Panc1 (cell line): ENCODE measurements at regions not wholly inside any gene's neighbourhood (a gene's known extent, or its start where the extent isn't known, plus 50 kb on each side); places are given as distances from the start of the nearest gene placed in this dataset.

ENCODE experiments used
- ATAC-seq: fragments of 200-7000 bp; cut with Tn5 transposase; 2 replicates; pipeline ENCODE4 v1.9.1; 2020; ENCODE audit warnings: mild to moderate bottlenecking, moderate library complexity
- BruUV-seq: library from RNA; stranded (reverse); fragments of 400-500 nt; replicated peaks from 2 replicates; lab custom pipeline; 2021; lab: Mats Ljungman, UMichigan
- CTCF ChIA-PET: fragments of 300-600 bp; sonication (Branson Sonifier 250); formaldehyde crosslinking; loops from one replicate; lab custom pipeline; 2022; ENCODE audit warnings: antibody characterized with exemption; lab: Charles Lee
- POLR2A ChIA-PET: fragments of 300-600 bp; sonication (Branson Sonifier 250); formaldehyde crosslinking; loops from one replicate; lab custom pipeline; 2022; ENCODE audit warnings: antibody characterized with exemption; lab: Charles Lee
- DNase-seq: peaks from one replicate; pipeline ENCODE4 v3.0.0-alpha.2; 2010; ENCODE audit warnings: low read depth, low spot score
- H3K27ac ChIP-seq: 2 replicates; pipeline ENCODE4 v1.5.1; 2011; ENCODE audit warnings: mild to moderate bottlenecking, low read length, inconsistent platforms
- H3K27me3 ChIP-seq: fragments of 200-500 bp; sonication (Bioruptor generic); 2 replicates; pipeline ENCODE4 v1.6.0; 2014; ENCODE audit warnings: low read length, inconsistent platforms; ENCODE audit not compliant: control insufficient read depth, insufficient read depth
- H3K36me3 ChIP-seq: fragments of 200-500 bp; sonication (Bioruptor generic); 2 replicates; pipeline ENCODE4 v1.5.1; 2014; ENCODE audit warnings: inconsistent platforms, mild to moderate bottlenecking, low read length, moderate library complexity; ENCODE audit not compliant: control insufficient read depth, insufficient read depth
- H3K4me1 ChIP-seq: 2 replicates; pipeline ENCODE4 v1.5.1; 2011; ENCODE audit warnings: inconsistent platforms, mild to moderate bottlenecking, low read length, moderate library complexity; ENCODE audit not compliant: control insufficient read depth, insufficient read depth
- H3K4me3 ChIP-seq, 2 experiments: 2 replicates each; pipeline ENCODE4 v1.5.1; 2011 to 2012; ENCODE audit warnings: low read depth in 2 of 2, low read length in 2 of 2, mild to moderate bottlenecking in 2 of 2, inconsistent platforms in 1 of 2, moderate library complexity in 1 of 2
- H3K9me3 ChIP-seq: fragments of 200-500 bp; sonication (Bioruptor generic); 2 replicates; pipeline ENCODE4 v1.5.1; 2014; ENCODE audit warnings: low read depth, mild to moderate bottlenecking, inconsistent platforms, low read length, moderate library complexity; ENCODE audit not compliant: control insufficient read depth, insufficient read depth
- POLR2AphosphoS5 ChIP-seq: IDR thresholded peaks from 2 replicates; pipeline ENCODE4 v1.6.1; 2012; ENCODE audit warnings: mild to moderate bottlenecking, low read depth, low read length, moderate library complexity
- SIN3A ChIP-seq: IDR thresholded peaks from 2 replicates; pipeline ENCODE4 v1.6.1; 2012; ENCODE audit warnings: low read depth, mild to moderate bottlenecking, low read length, moderate library complexity, borderline replicate concordance; ENCODE audit not compliant: insufficient read depth
- TCF7L2 ChIP-seq: IDR thresholded peaks from 2 replicates; pipeline ENCODE4 v1.6.1; 2011; ENCODE audit warnings: mild to moderate bottlenecking, low read depth, low read length, inconsistent platforms
- in situ Hi-C: cut with HindIII; loops from 2 replicates; pipeline ENCODE4 v1.10.0; 2016; ENCODE audit warnings: low sequenced_read_pairs, low pct_unique_long_range_greater_than_20kb
- intact Hi-C: fragments of 100-400 bp; cut with micrococcal nuclease; formaldehyde crosslinking; loops from one replicate; pipeline ENCODE4 v1.10.0; 2022; ENCODE audit not compliant: unreplicated experiment
- TF ChIP-seq, protein P1 (sequence below): fragments of 450-650 bp; IDR thresholded peaks from 2 replicates; pipeline ENCODE4 v1.5.1; 2017; ENCODE audit warnings: mild to moderate bottlenecking
- TF ChIP-seq, protein P2 (sequence below), 2 experiments: IDR thresholded peaks; 2 replicates each; pipeline ENCODE4 v1.6.1; 2011 to 2012; ENCODE audit warnings: low read depth in 2 of 2, control low read depth in 1 of 2, low read length in 1 of 2, mild to moderate bottlenecking in 1 of 2, moderate library complexity in 1 of 2; ENCODE audit not compliant: insufficient read depth in 1 of 2

DNA sequence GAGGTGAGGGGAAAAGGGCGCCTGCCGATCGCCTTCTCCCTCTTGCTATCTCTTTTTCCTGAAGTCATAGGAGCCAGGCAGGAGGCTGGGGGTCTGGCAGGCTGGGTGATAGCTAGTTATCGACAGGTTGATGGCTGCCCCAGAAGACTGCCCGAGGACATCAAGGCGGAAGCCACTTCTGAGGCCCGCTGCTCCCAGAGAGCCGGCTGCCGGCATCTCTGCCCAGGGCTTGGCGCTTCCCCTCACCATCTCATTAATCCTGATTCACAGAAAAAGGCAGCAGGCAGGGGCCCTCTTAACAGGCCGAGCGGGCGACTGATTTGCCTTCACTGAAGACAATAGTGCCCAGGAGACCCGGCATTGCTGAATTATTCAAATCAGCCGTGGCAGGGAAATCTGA lies 124.2 kb downstream of the MIAT start:
- H3K4me1 ChIP-seq, result no peaks in the 10 kb centered on the region
- no peak for DNase-seq
- in situ Hi-C loops, result no loop called here
- no peaks in the 10 kb centered on the region for H3K27me3 ChIP-seq
- no TSS peak for BruUV-seq
- POLR2A ChIA-PET, result no interaction called here
- CTCF ChIA-PET, result no interaction called here
- H3K9me3 ChIP-seq, result no peaks in the 10 kb centered on the region
- H3K4me3 ChIP-seq, result no peak overlapping the region
- H3K27ac ChIP-seq, result no peak overlapping the region
- no peaks in the 10 kb centered on the region for H3K36me3 ChIP-seq
- no peak for TF ChIP-seq SIN3A
- TF ChIP-seq POLR2AphosphoS5, result no peak
- TF ChIP-seq, protein P1, sequence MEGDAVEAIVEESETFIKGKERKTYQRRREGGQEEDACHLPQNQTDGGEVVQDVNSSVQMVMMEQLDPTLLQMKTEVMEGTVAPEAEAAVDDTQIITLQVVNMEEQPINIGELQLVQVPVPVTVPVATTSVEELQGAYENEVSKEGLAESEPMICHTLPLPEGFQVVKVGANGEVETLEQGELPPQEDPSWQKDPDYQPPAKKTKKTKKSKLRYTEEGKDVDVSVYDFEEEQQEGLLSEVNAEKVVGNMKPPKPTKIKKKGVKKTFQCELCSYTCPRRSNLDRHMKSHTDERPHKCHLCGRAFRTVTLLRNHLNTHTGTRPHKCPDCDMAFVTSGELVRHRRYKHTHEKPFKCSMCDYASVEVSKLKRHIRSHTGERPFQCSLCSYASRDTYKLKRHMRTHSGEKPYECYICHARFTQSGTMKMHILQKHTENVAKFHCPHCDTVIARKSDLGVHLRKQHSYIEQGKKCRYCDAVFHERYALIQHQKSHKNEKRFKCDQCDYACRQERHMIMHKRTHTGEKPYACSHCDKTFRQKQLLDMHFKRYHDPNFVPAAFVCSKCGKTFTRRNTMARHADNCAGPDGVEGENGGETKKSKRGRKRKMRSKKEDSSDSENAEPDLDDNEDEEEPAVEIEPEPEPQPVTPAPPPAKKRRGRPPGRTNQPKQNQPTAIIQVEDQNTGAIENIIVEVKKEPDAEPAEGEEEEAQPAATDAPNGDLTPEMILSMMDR, result no peak
- TF ChIP-seq, protein P2, sequence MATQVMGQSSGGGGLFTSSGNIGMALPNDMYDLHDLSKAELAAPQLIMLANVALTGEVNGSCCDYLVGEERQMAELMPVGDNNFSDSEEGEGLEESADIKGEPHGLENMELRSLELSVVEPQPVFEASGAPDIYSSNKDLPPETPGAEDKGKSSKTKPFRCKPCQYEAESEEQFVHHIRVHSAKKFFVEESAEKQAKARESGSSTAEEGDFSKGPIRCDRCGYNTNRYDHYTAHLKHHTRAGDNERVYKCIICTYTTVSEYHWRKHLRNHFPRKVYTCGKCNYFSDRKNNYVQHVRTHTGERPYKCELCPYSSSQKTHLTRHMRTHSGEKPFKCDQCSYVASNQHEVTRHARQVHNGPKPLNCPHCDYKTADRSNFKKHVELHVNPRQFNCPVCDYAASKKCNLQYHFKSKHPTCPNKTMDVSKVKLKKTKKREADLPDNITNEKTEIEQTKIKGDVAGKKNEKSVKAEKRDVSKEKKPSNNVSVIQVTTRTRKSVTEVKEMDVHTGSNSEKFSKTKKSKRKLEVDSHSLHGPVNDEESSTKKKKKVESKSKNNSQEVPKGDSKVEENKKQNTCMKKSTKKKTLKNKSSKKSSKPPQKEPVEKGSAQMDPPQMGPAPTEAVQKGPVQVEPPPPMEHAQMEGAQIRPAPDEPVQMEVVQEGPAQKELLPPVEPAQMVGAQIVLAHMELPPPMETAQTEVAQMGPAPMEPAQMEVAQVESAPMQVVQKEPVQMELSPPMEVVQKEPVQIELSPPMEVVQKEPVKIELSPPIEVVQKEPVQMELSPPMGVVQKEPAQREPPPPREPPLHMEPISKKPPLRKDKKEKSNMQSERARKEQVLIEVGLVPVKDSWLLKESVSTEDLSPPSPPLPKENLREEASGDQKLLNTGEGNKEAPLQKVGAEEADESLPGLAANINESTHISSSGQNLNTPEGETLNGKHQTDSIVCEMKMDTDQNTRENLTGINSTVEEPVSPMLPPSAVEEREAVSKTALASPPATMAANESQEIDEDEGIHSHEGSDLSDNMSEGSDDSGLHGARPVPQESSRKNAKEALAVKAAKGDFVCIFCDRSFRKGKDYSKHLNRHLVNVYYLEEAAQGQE (IDR thresholded peaks at IDR 0.05; ENCODE audit: insufficient read depth in 1 of 2, low read depth in 2 of 2, low read length in 1 of 2), result no peak
- TF ChIP-seq TCF7L2, result no peak
- intact Hi-C loops, result no loop called here
- no peak for ATAC-seq

DNA sequence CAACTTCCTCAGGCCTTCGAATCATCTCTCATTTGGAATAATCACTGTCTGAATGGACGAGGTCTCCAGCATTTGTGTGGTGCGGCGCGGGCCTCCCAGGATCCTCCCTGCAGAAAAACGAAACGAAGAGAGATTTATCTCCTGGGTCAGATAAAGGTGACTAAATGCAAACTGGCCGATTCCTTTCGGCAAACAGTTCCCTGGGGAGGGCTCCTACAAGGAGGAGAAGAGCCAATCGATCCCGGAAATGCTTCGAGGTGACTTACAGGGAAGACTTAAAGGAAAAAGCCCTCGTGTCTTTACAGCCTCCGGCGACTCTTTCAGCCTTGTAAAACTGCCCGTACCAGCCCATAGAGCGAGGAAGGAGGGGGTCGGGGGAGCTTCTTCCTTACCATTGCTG lies 126.5 kb downstream of the MIAT start:
- no peaks in the 10 kb centered on the region for H3K36me3 ChIP-seq
- no peak for ATAC-seq
- DNase-seq, result no peak
- no peaks in the 10 kb centered on the region for H3K4me1 ChIP-seq
- ChIA-PET CTCF (no interaction called here), POLR2A (no interaction called here)
- H3K9me3 ChIP-seq, result no peaks in the 10 kb centered on the region
- TF ChIP-seq, protein P1, result no peak
- TF ChIP-seq SIN3A (no peak), POLR2AphosphoS5 (no peak), TCF7L2 (no peak)
- TF ChIP-seq, protein P2 (IDR thresholded peaks at IDR 0.05; ENCODE audit: insufficient read depth in 1 of 2, low read depth in 2 of 2, low read length in 1 of 2), result no peak
- intact Hi-C loops, result no loop called here
- H3K4me3 ChIP-seq, result no peak overlapping the region
- in situ Hi-C loops, result no loop called here
- no peak overlapping the region for H3K27ac ChIP-seq
- BruUV-seq, result no TSS peak
- H3K27me3 ChIP-seq, result no peaks in the 10 kb centered on the region
